GM13976 (cell line): ENCODE measurements at regions not wholly inside any gene's neighbourhood (a gene's known extent, or its start where the extent isn't known, plus 50 kb on each side); places are given as distances from the start of the nearest gene placed in this dataset.

Experiments
- DNase-seq: peaks from one replicate; pipeline ENCODE4 v3.0.0; 2012; ENCODE audit warnings: low spot score
- CTCF ChIP-seq: IDR thresholded peaks from 2 replicates; pipeline ENCODE4 v1.5.1; 2012; ENCODE audit warnings: borderline replicate concordance, mild to moderate bottlenecking; ENCODE audit not compliant: insufficient read depth; ENCODE audit errors: extremely low read depth, missing control alignments, control extremely low read depth
- in situ Hi-C: fragments of 300-500 bp; cut with MboI; formaldehyde crosslinking; loops from one replicate; pipeline ENCODE4 v1.12.0; 2022; ENCODE audit warnings: low sequenced_read_pairs, mixed read lengths, inconsistent platforms; ENCODE audit not compliant: unreplicated experiment

- in situ Hi-C loops, result no loop called here
- DNase-seq, result no peak
- TF ChIP-seq CTCF, result no peak
Observed at GRCh38 chr2:160550048-160550447, 56.4 kb upstream of the RBMS1 start.

GRCh38 chr2:160551259-160551658, 57.7 kb upstream of the RBMS1 start:
- DNase-seq, result no peak
- no peak for TF ChIP-seq CTCF
- in situ Hi-C loops, result no loop called here

GRCh38 chr2:160555420-160556071, 61.9 kb upstream of the RBMS1 start:
- DNase-seq, result no peak
- no peak for TF ChIP-seq CTCF
- in situ Hi-C loops, result no loop called here

- in situ Hi-C loops, result no loop called here
- no peak for TF ChIP-seq CTCF
- DNase-seq, result no peak
Observed at GRCh38 chr2:160557903-160558302, 64.3 kb upstream of the RBMS1 start.

GRCh38 chr2:160558531-160558930, 64.9 kb upstream of the RBMS1 start:
- in situ Hi-C loops, result no loop called here
- DNase-seq, result no peak
- no peak for TF ChIP-seq CTCF

- no peak for DNase-seq
- TF ChIP-seq CTCF, result no peak
- in situ Hi-C loops, result no loop called here
Observed at GRCh38 chr2:160561551-160562295, 68.1 kb upstream of the RBMS1 start.
